ENCODE measurements at regions not wholly inside any gene's neighbourhood (a gene's known extent, or its start where the extent isn't known, plus 50 kb on each side); places are given as distances from the start of the nearest gene placed in this dataset.

- no peak for DNase-seq (ENCODE audit: low spot score in 2 of 2)
- H3K27me3 ChIP-seq: no peaks in the 10 kb centered on the region
- no peak for TF ChIP-seq CTCF (IDR thresholded peaks at IDR 0.05)
- TF ChIP-seq POLR2A (IDR thresholded peaks at IDR 0.05): no peak
- TF ChIP-seq POLR2AphosphoS5 (IDR thresholded peaks at IDR 0.05): no peak
- H3K27ac ChIP-seq: no peak overlapping the region
- no peak overlapping the region for H3K4me3 ChIP-seq
- H3K4me1 ChIP-seq: no peaks in the 10 kb centered on the region
- intact Hi-C loops (cut with DNase I; ENCODE audit: low total_unique reads): loop anchor here (5.0 kb wide), 1 partner anchor 1137 kb away; no protein-coding TSS in a partner anchor
- no peaks in the 10 kb centered on the region for H3K9me3 ChIP-seq
- H3K36me3 ChIP-seq: no peaks in the 10 kb centered on the region
Measured at GRCh38 chr9:15079989-15080388, 169.8 kb upstream of the FREM1 start.

DNA sequence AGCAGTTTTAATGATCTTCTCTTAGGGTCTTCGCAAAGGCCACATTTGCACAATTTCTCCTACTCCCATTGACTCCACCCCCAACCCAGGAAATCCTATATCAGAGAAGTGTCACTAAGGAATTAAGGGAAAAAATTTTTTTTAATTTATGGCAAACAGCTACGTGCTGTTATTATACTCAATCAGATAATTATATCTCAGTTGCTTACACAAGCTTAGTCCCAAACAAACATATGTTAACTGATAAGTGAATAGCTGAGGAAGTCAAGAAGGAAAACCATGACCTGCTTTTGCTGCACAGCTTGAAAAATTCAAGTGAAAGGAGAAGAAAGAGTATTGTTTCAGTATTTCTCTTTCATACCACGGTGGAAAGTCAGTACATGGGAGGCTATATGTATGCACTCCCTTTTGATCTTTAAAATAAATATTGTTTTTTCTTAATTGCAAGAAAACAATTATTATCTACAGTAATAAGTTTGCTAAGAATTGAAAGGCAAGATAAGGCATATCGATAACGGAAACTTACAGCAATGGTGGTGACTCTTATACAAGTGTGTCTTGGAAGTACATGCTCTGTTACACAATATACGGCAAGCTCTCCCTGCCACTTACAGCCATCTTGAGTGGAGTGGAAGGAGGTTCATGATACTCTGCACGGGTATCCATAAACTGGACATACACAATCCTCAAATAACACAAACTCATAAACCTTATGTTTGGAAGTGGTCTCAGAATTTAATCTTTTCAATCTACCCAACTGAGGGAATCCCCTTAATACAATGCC lies 167.9 kb upstream of the FREM1 start:
- Histone ChIP-seq H3K36me3 (no peaks in the 10 kb centered on the region), H3K27me3 (no peaks in the 10 kb centered on the region)
- intact Hi-C loops (cut with DNase I; ENCODE audit: low total_unique reads): no loop called here

DNA sequence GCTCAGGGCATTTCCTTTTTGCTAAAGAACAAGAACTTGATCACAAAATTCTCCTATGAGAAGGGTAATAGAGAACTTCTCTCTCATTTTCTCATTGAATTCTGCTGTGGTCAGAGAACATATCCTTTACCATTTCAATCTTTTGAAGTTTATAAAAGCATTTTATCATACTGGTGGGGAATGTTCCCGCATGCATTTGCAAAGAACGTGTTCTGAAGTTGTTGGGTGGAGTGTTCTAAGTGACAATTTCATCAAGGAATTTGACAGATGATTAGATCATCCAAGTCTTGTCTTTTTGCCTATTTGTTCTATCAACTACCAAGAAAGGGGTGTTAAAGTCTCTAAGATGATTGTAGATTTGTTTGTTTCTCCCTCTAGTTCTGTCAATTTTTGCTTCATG lies 163.4 kb upstream of the FREM1 start:
- TF ChIP-seq CTCF (IDR thresholded peaks at IDR 0.05) (no peak), POLR2A (IDR thresholded peaks at IDR 0.05) (no peak), POLR2AphosphoS5 (IDR thresholded peaks at IDR 0.05) (no peak)

More for the DNA sequence above, 167.9 kb upstream of the FREM1 start:
- H3K4me3 ChIP-seq: no peak overlapping the region
- TF ChIP-seq POLR2AphosphoS5 (IDR thresholded peaks at IDR 0.05) (no peak), POLR2A (IDR thresholded peaks at IDR 0.05) (no peak), CTCF (IDR thresholded peaks at IDR 0.05) (no peak)
- no peak overlapping the region for H3K27ac ChIP-seq
- H3K9me3 ChIP-seq: no peaks in the 10 kb centered on the region
- no peaks in the 10 kb centered on the region for H3K4me1 ChIP-seq
- DNase-seq (ENCODE audit: low spot score in 2 of 2): no peak

DNA sequence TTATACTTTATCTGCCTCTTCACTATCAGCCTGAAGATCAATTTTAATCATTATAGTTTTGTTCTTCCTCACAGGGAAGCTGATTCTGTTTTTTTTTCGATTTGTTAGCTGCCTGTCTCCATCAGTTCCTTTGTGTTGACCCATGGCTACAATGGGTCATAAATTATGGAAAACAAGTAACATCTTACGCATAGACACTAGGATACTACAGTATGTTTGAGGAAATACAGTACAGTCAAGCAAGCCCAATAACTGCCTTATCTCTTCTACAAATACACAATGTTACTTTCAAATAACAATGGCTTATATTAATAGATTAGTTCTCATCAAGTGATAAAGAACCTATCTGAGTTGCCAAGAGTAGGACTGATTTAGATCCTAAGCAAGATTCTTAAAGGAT lies 160.5 kb upstream of the FREM1 start:
- TF ChIP-seq CTCF (IDR thresholded peaks at IDR 0.05) (no peak), POLR2A (IDR thresholded peaks at IDR 0.05) (no peak), POLR2AphosphoS5 (IDR thresholded peaks at IDR 0.05) (no peak)
- Histone ChIP-seq H3K27me3 (no peaks in the 10 kb centered on the region), H3K4me3 (no peak overlapping the region), H3K27ac (no peak overlapping the region), H3K36me3 (no peaks in the 10 kb centered on the region), H3K9me3 (no peaks in the 10 kb centered on the region), H3K4me1 (no peaks in the 10 kb centered on the region)
- intact Hi-C loops (cut with DNase I; ENCODE audit: low total_unique reads): no loop called here
- DNase-seq (ENCODE audit: low spot score in 2 of 2): no peak

More for the DNA sequence above, 163.4 kb upstream of the FREM1 start:
- no peaks in the 10 kb centered on the region for H3K9me3 ChIP-seq
- no peaks in the 10 kb centered on the region for H3K4me1 ChIP-seq
- no peak overlapping the region for H3K27ac ChIP-seq
- no peak for DNase-seq (ENCODE audit: low spot score in 2 of 2)
- H3K4me3 ChIP-seq: no peak overlapping the region
- no peaks in the 10 kb centered on the region for H3K36me3 ChIP-seq
- intact Hi-C loops (cut with DNase I; ENCODE audit: low total_unique reads): no loop called here
- no peaks in the 10 kb centered on the region for H3K27me3 ChIP-seq

DNA sequence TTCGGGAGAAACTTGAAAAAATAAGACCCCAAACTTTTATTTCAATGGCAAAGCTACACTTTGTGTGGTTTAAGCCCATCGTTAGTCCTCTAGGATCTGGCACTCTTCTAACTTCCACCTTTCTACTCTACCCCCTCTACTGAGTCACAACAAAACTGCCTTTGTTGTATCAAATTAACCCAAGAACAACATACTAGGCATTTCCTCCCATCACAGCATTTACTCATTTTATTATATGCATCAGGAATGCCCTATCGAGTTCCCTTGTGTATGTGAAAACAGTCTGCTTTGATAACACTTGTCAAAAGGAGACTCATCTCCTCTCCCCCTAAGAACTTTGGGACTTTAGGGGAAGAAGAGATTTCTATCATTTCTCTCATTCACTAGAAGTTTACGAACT lies 158.9 kb upstream of the FREM1 start:
- intact Hi-C loops (cut with DNase I; ENCODE audit: low total_unique reads): no loop called here
- no peaks in the 10 kb centered on the region for H3K27me3 ChIP-seq
- no peaks in the 10 kb centered on the region for H3K4me1 ChIP-seq
- no peaks in the 10 kb centered on the region for H3K9me3 ChIP-seq
- H3K36me3 ChIP-seq: no peaks in the 10 kb centered on the region
- TF ChIP-seq POLR2AphosphoS5 (IDR thresholded peaks at IDR 0.05): no peak
- TF ChIP-seq POLR2A (IDR thresholded peaks at IDR 0.05): no peak
- TF ChIP-seq CTCF (IDR thresholded peaks at IDR 0.05): no peak
- no peak overlapping the region for H3K27ac ChIP-seq
- DNase-seq (ENCODE audit: low spot score in 2 of 2): no peak
- H3K4me3 ChIP-seq: no peak overlapping the region
